HFFc6 (cell line): ENCODE measurements at regions not wholly inside any gene's neighbourhood (a gene's known extent, or its start where the extent isn't known, plus 50 kb on each side); places are given as distances from the start of the nearest gene placed in this dataset.
"Not testable (repeated sequence)": the region's sequence is repeated elsewhere in the genome, so short reads cannot be mapped to it uniquely, and the experiment has no call there.

ENCODE experiments used
- DNase-seq: peaks from one replicate; pipeline ENCODE4 v3.0.0-alpha.2; 2018
- H3K27ac Mint-ChIP-seq: 2 replicates; pipeline ENCODE4 v1.8.0; 2020; ENCODE audit warnings: mild to moderate bottlenecking, mixed read lengths
- H3K27me3 Mint-ChIP-seq: 2 replicates; pipeline ENCODE4 v1.8.0; 2021; ENCODE audit warnings: mild to moderate bottlenecking, moderate library complexity, mixed read lengths; ENCODE audit not compliant: insufficient read depth
- H3K36me3 Mint-ChIP-seq: 2 replicates; pipeline ENCODE4 v1.8.0; 2021; ENCODE audit warnings: low read depth, mixed read lengths
- H3K4me1 Mint-ChIP-seq: 2 replicates; pipeline ENCODE4 v1.8.0; 2020; ENCODE audit warnings: low read depth, mixed read lengths
- H3K4me3 Mint-ChIP-seq: 2 replicates; pipeline ENCODE4 v1.8.0; 2020; ENCODE audit warnings: mild to moderate bottlenecking, moderate library complexity, mixed read lengths
- H3K9me3 Mint-ChIP-seq: 2 replicates; pipeline ENCODE4 v1.8.0; 2020; ENCODE audit warnings: mild to moderate bottlenecking, mixed read lengths
- CTCF ChIP-seq: fragments of 200-600 bp; sonication (generic); IDR thresholded peaks from 2 replicates; pipeline ENCODE4 v1.5.0; 2021; ENCODE audit warnings: antibody characterized with exemption, mild to moderate bottlenecking

- TF ChIP-seq CTCF = no peak
- Mint-ChIP-seq H3K36me3 (no peaks in the 10 kb centered on the region), H3K9me3 (peaks cover 47% of the 10 kb centered on the region)
Observed at GRCh38 chr7:156504687-156505545, 135.7 kb upstream of the RNF32 start.

GRCh38 chr7:156504006-156504405, 136.6 kb upstream of the RNF32 start:
- H3K4me1 Mint-ChIP-seq = no peaks in the 10 kb centered on the region
- H3K36me3 Mint-ChIP-seq = no peaks in the 10 kb centered on the region
- DNase-seq = no peak
- H3K9me3 Mint-ChIP-seq = peaks cover 39% of the 10 kb centered on the region
- no peaks in the 10 kb centered on the region; the same call in 1 of the 2 replicates for H3K27me3 Mint-ChIP-seq
- no peak for TF ChIP-seq CTCF
- no peak overlapping the region for H3K27ac Mint-ChIP-seq
- no peak overlapping the region for H3K4me3 Mint-ChIP-seq

More at GRCh38 chr7:156504687-156505545, 135.7 kb upstream of the RNF32 start:
- no peaks in the 10 kb centered on the region; the same call in 1 of the 2 replicates for H3K27me3 Mint-ChIP-seq
- DNase-seq = no peak
- H3K4me1 Mint-ChIP-seq = no peaks in the 10 kb centered on the region
- no peak overlapping the region for H3K4me3 Mint-ChIP-seq
- no peak overlapping the region for H3K27ac Mint-ChIP-seq

- no peak overlapping the region for H3K4me3 Mint-ChIP-seq
- peaks cover 36% of the 10 kb centered on the region for H3K9me3 Mint-ChIP-seq
- H3K27ac Mint-ChIP-seq = no peak overlapping the region
- no peaks in the 10 kb centered on the region for H3K27me3 Mint-ChIP-seq
- TF ChIP-seq CTCF = no peak; the same call in 1 of the 2 replicates
- no peaks in the 10 kb centered on the region for H3K4me1 Mint-ChIP-seq
- no peaks in the 10 kb centered on the region for H3K36me3 Mint-ChIP-seq
- no peak for DNase-seq
Observed at GRCh38 chr7:156503196-156503595, 137.4 kb upstream of the RNF32 start.

- not testable (repeated sequence) for H3K27ac Mint-ChIP-seq, H3K27me3 Mint-ChIP-seq, DNase-seq, H3K36me3 Mint-ChIP-seq, H3K4me1 Mint-ChIP-seq, H3K4me3 Mint-ChIP-seq
- H3K9me3 Mint-ChIP-seq = peaks cover 39% of the 10 kb centered on the region
Observed at GRCh38 chr7:156501815-156502214, 138.8 kb upstream of the RNF32 start.

- no peak for DNase-seq
- Mint-ChIP-seq H3K9me3 (peaks cover 20% of the 10 kb centered on the region), H3K27ac (no peak overlapping the region), H3K27me3 (no peaks in the 10 kb centered on the region), H3K4me3 (no peak overlapping the region), H3K4me1 (no peaks in the 10 kb centered on the region), H3K36me3 (no peaks in the 10 kb centered on the region)
- TF ChIP-seq CTCF = no peak
Observed at GRCh38 chr7:156499247-156499881, 141.2 kb upstream of the RNF32 start.
